ENCODE measurements at regions not wholly inside any gene's neighbourhood (a gene's known extent, or its start where the extent isn't known, plus 50 kb on each side); places are given as distances from the start of the nearest gene placed in this dataset.

DNA sequence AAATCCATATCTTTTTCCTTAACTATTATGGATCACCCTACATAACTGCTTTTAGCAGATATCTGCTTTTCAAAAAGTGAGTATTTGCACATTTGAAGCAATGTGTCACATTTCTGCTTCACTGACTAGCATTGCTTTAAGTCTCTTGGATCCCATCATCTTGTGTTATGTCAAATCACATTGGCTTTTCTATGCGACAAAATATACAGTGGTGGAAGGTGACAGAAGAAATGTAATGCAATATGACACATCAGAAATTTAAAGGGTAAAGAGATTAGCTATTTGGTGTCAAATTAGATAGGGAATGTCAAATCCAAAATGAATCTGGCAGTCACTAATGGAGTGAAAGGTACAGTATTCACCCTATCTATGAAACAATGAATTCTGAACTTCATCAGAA is 1282.1 kb upstream of the PCDH20 start:
- TF ChIP-seq, protein P1, sequence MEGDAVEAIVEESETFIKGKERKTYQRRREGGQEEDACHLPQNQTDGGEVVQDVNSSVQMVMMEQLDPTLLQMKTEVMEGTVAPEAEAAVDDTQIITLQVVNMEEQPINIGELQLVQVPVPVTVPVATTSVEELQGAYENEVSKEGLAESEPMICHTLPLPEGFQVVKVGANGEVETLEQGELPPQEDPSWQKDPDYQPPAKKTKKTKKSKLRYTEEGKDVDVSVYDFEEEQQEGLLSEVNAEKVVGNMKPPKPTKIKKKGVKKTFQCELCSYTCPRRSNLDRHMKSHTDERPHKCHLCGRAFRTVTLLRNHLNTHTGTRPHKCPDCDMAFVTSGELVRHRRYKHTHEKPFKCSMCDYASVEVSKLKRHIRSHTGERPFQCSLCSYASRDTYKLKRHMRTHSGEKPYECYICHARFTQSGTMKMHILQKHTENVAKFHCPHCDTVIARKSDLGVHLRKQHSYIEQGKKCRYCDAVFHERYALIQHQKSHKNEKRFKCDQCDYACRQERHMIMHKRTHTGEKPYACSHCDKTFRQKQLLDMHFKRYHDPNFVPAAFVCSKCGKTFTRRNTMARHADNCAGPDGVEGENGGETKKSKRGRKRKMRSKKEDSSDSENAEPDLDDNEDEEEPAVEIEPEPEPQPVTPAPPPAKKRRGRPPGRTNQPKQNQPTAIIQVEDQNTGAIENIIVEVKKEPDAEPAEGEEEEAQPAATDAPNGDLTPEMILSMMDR (IDR thresholded peaks at IDR 0.05 in 4 of 5, conservative IDR thresholded peaks at IDR 0.05 in 1 of 5) = no peak
- TF ChIP-seq POLR2A (IDR thresholded peaks at IDR 0.05) = no peak

Measured in gastrocnemius medialis (tissue), 4 donors.